Upper lobe of left lung (tissue), 6 donors: ENCODE measurements at regions not wholly inside any gene's neighbourhood (a gene's known extent, or its start where the extent isn't known, plus 50 kb on each side); places are given as distances from the start of the nearest gene placed in this dataset.

Experiments used
- ATAC-seq, 2 donors: fragments of 200-7000 bp; cut with Tn5 transposase; one replicate each; pipeline ENCODE4 v1.9.1; 2022; ENCODE audit warnings: mild to moderate bottlenecking in 2 of 2, moderate library complexity in 2 of 2; ENCODE audit not compliant: low FRiP score in 2 of 2
- DNase-seq, 2 donors: peaks; one replicate each; pipeline ENCODE4 v3.0.0-alpha.2; 2019 to 2020
- H3K27ac ChIP-seq, 4 donors: fragments of 200-600 bp; sonication (generic); one replicate each; pipeline ENCODE4 v1.5.1; 2016 to 2019
- H3K27me3 ChIP-seq, 4 donors: fragments of 200-600 bp; sonication (generic); one replicate each; pipeline ENCODE4 v1.5.1; 2017 to 2019
- H3K36me3 ChIP-seq, 4 donors: fragments of 200-600 bp; sonication (generic); one replicate each; pipeline ENCODE4 v1.5.1; 2016 to 2019
- H3K4me1 ChIP-seq, 4 donors: fragments of 200-600 bp; sonication (generic); one replicate each; pipeline ENCODE4 v1.5.1; 2018 to 2019
- H3K4me3 ChIP-seq, 4 donors: fragments of 200-600 bp; sonication (generic); one replicate each; pipeline ENCODE4 v1.5.1; 2017 to 2019; ENCODE audit warnings: mild to moderate bottlenecking in 2 of 4, moderate library complexity in 1 of 4
- H3K9me3 ChIP-seq, 4 donors: fragments of 200-600 bp; sonication (generic); one replicate each; pipeline ENCODE4 v1.5.1; 2018 to 2019
- EP300 ChIP-seq, 4 donors: sonication (generic); formaldehyde crosslinking; IDR thresholded peaks; one replicate each; pipeline ENCODE4 v1.5.1; 2017; ENCODE audit warnings: antibody characterized with exemption in 4 of 4, control low read depth in 2 of 4
- POLR2A ChIP-seq, 4 donors: fragments of 450-650 bp; IDR thresholded peaks; one replicate each; pipeline ENCODE4 v1.5.1; 2016 to 2017; ENCODE audit warnings: antibody characterized with exemption in 4 of 4, mild to moderate bottlenecking in 2 of 4
- POLR2AphosphoS5 ChIP-seq, 2 donors: sonication (generic); formaldehyde crosslinking; IDR thresholded peaks; one replicate each; pipeline ENCODE4 v1.5.1; 2017; ENCODE audit warnings: antibody characterized with exemption in 2 of 2
- WGBS, 2 donors: methylation state at CpG; one replicate each; pipeline ENCODE4 v1.1.5; 2017 to 2018; 5-methylcytosine and 5-hydroxymethylcytosine counted together
- TF ChIP-seq, protein P1 (sequence below), 6 experiments: fragments of 450-650 bp in 4 of 6; fragments of 200-600 bp in 2 of 6; sonication (generic) in 2 of 6; IDR thresholded peaks; one replicate each; pipeline ENCODE4 v1.5.1; 2016 to 2019; ENCODE audit warnings: antibody characterized with exemption in 6 of 6
- donor health status: DM: no; HTN: no; CAD: no; lungs with moderate emphysema.
- donor health status: DM: no; HTN: yes; CAD: no; lungs with severe emphysema.

DNA sequence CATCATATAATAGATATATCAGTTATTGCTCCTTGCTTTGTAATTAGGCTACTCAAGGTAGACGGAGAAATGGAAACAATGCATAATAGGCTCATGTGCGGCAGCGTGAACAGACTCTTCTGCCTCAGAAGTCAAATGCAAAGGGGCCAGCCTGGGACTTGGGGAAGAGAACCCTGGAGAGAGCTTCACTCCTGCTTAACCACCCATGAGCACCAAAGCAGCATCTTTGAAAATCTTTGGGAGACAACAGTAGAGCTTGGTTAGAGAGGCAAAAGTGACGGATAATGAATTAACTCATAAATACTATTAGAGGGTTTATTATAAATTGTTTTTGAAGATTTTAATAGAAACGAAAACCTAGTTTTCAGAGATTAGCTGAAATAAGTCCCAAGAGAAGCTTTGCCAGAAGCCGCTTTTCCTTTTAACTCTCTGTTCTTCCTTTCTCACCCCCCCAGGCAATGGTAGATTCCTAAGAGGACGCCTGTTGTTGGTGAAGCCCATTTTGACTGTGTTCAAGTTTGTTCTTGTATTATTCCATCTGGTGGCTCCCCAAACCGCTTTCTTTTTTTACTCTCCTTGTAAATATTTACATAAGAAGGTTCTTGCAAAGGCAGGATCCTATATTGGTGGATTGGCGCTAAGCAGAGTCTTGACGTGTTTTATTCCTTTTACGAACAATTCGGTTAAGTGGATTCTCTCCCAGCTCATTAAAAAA is 196.0 kb upstream of the TPRG1 start:
- DNase-seq: no peak
- TF ChIP-seq, protein P1, sequence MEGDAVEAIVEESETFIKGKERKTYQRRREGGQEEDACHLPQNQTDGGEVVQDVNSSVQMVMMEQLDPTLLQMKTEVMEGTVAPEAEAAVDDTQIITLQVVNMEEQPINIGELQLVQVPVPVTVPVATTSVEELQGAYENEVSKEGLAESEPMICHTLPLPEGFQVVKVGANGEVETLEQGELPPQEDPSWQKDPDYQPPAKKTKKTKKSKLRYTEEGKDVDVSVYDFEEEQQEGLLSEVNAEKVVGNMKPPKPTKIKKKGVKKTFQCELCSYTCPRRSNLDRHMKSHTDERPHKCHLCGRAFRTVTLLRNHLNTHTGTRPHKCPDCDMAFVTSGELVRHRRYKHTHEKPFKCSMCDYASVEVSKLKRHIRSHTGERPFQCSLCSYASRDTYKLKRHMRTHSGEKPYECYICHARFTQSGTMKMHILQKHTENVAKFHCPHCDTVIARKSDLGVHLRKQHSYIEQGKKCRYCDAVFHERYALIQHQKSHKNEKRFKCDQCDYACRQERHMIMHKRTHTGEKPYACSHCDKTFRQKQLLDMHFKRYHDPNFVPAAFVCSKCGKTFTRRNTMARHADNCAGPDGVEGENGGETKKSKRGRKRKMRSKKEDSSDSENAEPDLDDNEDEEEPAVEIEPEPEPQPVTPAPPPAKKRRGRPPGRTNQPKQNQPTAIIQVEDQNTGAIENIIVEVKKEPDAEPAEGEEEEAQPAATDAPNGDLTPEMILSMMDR (IDR thresholded peaks at IDR 0.05): no peak
- no peak for TF ChIP-seq POLR2AphosphoS5 (IDR thresholded peaks at IDR 0.05)
- no peak for TF ChIP-seq EP300 (IDR thresholded peaks at IDR 0.05)
- TF ChIP-seq POLR2A (IDR thresholded peaks at IDR 0.05): no peak
- no peak for ATAC-seq
- H3K4me3 ChIP-seq: no peak overlapping the region
- 66 to 73% methylated on average over 12 of the region's 12 CpGs for WGBS, 2 donors
- no peaks in the 10 kb centered on the region for H3K36me3 ChIP-seq
- no peaks in the 10 kb centered on the region for H3K9me3 ChIP-seq
- H3K27ac ChIP-seq: peak overlapping the region in 1 of 4 donors; percentile 20
- H3K27me3 ChIP-seq: no peaks in the 10 kb centered on the region
- H3K4me1 ChIP-seq: peaks cover 0 to 10% (median 2%) of the 10 kb centered on the region in 4 donors

DNA sequence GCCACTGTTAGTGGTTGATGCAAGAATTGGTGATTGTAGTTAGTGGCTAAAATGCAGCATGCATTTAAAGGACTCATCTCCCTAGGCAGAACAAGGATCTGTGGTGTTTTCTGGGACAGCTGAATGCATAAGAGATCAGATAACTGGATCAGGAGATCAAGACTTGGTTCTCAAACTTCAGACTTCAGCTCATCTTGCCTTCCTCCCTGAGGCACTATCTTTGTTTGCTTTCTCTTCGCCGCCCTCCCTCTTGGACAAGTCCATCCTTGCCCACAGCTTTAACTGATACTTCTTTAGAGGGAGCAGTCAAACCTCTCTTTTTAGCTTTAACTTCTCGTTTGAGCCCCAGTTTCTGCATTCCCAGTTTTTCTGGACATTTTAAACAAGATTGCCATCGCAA is 195.4 kb upstream of the TPRG1 start:
- TF ChIP-seq POLR2A (IDR thresholded peaks at IDR 0.05): no peak
- TF ChIP-seq EP300 (IDR thresholded peaks at IDR 0.05): no peak
- TF ChIP-seq POLR2AphosphoS5 (IDR thresholded peaks at IDR 0.05): no peak
- TF ChIP-seq, protein P1 (IDR thresholded peaks at IDR 0.05): no peak
- Histone ChIP-seq H3K4me1 (peaks cover 0 to 10% (median 2%) of the 10 kb centered on the region in 4 donors), H3K4me3 (no peak overlapping the region), H3K27ac (no peak overlapping the region), H3K27me3 (no peaks in the 10 kb centered on the region), H3K36me3 (no peaks in the 10 kb centered on the region), H3K9me3 (no peaks in the 10 kb centered on the region)
- DNase-seq: no peak
- no peak for ATAC-seq
- WGBS, 2 donors: 84 to 88% methylated on average over 3 of the region's 4 CpGs

DNA sequence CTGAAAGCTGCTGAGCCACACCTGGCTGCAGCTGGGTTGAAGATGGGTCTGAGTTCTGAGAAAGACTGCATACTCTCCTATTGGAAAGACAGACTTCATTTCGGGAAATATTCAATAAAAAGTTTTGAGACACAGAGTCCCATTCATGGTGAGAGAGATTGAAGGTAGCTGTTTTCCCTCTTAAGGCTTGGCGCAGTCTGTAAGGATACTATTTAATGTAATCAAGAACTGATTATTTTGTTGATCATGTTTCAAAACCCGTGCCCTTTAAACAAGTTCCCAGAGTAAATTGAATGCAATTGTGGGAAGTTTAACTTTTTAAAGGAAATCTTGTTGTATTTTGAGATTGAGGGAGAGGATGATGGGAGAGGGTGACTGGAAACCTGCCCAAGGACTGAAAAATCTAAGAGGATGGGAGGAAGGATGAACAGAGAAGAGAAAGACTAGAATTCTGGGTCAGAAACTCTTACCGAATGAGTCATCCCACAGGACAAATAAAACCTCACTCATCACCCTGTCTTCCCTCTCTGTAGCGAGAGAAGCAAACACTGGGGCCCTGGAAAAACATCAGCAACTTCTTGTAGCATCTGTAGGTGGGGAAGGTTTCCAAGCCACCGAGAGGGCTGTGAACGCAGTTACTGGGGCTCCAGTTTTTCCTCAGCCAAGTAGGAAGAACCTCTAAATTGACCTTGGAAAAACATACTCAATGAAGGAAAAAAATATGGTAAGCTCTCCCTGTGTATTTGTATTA is 193.2 kb upstream of the TPRG1 start:
- peak in 1 of 2 donors; percentile 76 for ATAC-seq
- H3K27me3 ChIP-seq: no peaks in the 10 kb centered on the region
- peak overlapping the region in 2 of 4 donors; percentile 2 to 3 for H3K27ac ChIP-seq
- H3K9me3 ChIP-seq: no peaks in the 10 kb centered on the region
- no peak for DNase-seq
- peaks cover 0 to 5% (median 0%) of the 10 kb centered on the region in 4 donors for H3K4me1 ChIP-seq
- TF ChIP-seq POLR2A (IDR thresholded peaks at IDR 0.05) (no peak), POLR2AphosphoS5 (IDR thresholded peaks at IDR 0.05) (no peak), EP300 (IDR thresholded peaks at IDR 0.05) (peak in 1 of 4 donors; percentile 12)
- TF ChIP-seq, protein P1 (IDR thresholded peaks at IDR 0.05): no peak
- no peak overlapping the region for H3K4me3 ChIP-seq
- WGBS, 2 donors: 47 to 62% methylated on average over 7 of the region's 7 CpGs
- H3K36me3 ChIP-seq: no peaks in the 10 kb centered on the region

DNA sequence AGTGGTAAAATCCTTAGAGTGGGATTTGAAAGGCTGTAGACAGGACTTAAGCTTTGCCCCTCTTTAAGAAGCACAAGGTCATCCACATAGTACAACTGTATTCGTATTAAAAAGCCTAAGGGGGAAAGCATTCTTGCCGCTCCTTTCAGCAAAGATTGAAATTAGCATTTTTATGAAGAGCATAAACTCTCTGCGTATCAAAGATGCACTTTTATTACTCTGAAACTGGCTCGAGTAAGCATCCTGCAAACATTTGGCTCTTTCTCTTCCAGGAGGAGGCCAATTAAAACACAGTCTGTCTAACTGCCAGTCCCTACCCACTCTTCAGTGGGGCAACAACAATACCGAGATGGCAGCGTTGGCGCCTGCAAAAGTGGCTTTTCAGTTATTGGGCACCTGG is 192.5 kb upstream of the TPRG1 start:
- H3K27me3 ChIP-seq: no peaks in the 10 kb centered on the region

More for the DNA sequence above, 192.5 kb upstream of the TPRG1 start:
- 82 to 90% methylated on average over 7 of the region's 7 CpGs for WGBS, 2 donors
- DNase-seq: no peak
- no peaks in the 10 kb centered on the region for H3K9me3 ChIP-seq
- TF ChIP-seq POLR2A (IDR thresholded peaks at IDR 0.05) (no peak), POLR2AphosphoS5 (IDR thresholded peaks at IDR 0.05) (no peak), EP300 (IDR thresholded peaks at IDR 0.05) (no peak)
- TF ChIP-seq, protein P1 (IDR thresholded peaks at IDR 0.05): no peak
- H3K4me1 ChIP-seq: peaks cover 0 to 5% (median 0%) of the 10 kb centered on the region in 4 donors
- H3K4me3 ChIP-seq: no peak overlapping the region
- H3K36me3 ChIP-seq: no peaks in the 10 kb centered on the region
- H3K27ac ChIP-seq: peak overlapping the region in 2 of 4 donors; percentile 1 to 2
- ATAC-seq: no peak
